Sigmoid colon (tissue), 4 donors: ENCODE measurements at regions not wholly inside any gene's neighbourhood (a gene's known extent, or its start where the extent isn't known, plus 50 kb on each side); places are given as distances from the start of the nearest gene placed in this dataset.

Experiments
- CTCF ChIP-seq, 4 experiments: fragments of 450-650 bp in 3 of 4; fragments of 200-600 bp in 1 of 4; IDR thresholded peaks; one replicate each; pipeline ENCODE4 v1.5.1; 2016 to 2019; ENCODE audit warnings: antibody characterized with exemption in 4 of 4, mild to moderate bottlenecking in 3 of 4, moderate library complexity in 2 of 4
- EP300 ChIP-seq, 4 donors: sonication (generic); formaldehyde crosslinking; IDR thresholded peaks; one replicate each; pipeline ENCODE4 v1.6.1; 2017; ENCODE audit warnings: antibody characterized with exemption in 4 of 4
- POLR2A ChIP-seq, 2 donors: fragments of 450-650 bp; IDR thresholded peaks; one replicate each; pipeline ENCODE4 v1.6.1; 2016; ENCODE audit warnings: antibody characterized with exemption in 2 of 2, mild to moderate bottlenecking in 2 of 2, moderate library complexity in 2 of 2
- POLR2AphosphoS5 ChIP-seq, 4 donors: sonication (generic); formaldehyde crosslinking; IDR thresholded peaks; one replicate each; pipeline ENCODE4 v1.6.1; 2017; ENCODE audit warnings: antibody characterized with exemption in 4 of 4

GRCh38 chr10:131620904-131621303, 279.9 kb upstream of the PPP2R2D start:
- TF ChIP-seq EP300 (IDR thresholded peaks at IDR 0.05) (no peak), POLR2A (IDR thresholded peaks at IDR 0.05) (no peak), CTCF (IDR thresholded peaks at IDR 0.05) (no peak), POLR2AphosphoS5 (IDR thresholded peaks at IDR 0.05) (no peak)
